ENCODE measurements at regions not wholly inside any gene's neighbourhood (a gene's known extent, or its start where the extent isn't known, plus 50 kb on each side); places are given as distances from the start of the nearest gene placed in this dataset.

GRCh38 chr22:48710410-48710809 is 1117.3 kb downstream of the BRD1 start (continued):
- TF ChIP-seq ZNF788 (CRISPR knock-in tag; IDR thresholded peaks at IDR 0.05; ENCODE audit: borderline replicate concordance) (no peak), MXD4 (CRISPR knock-in tag; IDR thresholded peaks at IDR 0.05) (no peak)

- no TSS peak for BruUV-seq (replicated peaks)
- no peaks in the 10 kb centered on the region for H3K9me3 ChIP-seq (ENCODE audit: low read length)
- H2AFZ ChIP-seq (ENCODE audit: low read length), result no peak overlapping the region
- TF ChIP-seq ZSCAN30 (CRISPR knock-in tag; IDR thresholded peaks at IDR 0.05) (no peak), ZFAT (CRISPR knock-in tag; conservative IDR thresholded peaks at IDR 0.05) (no peak), TSC22D2 (CRISPR knock-in tag; IDR thresholded peaks at IDR 0.05; ENCODE audit: borderline replicate concordance) (no peak), ATAD3A (CRISPR knock-in tag; IDR thresholded peaks at IDR 0.05) (no peak), TBX3 (IDR thresholded peaks at IDR 0.05; ENCODE audit: borderline replicate concordance) (no peak), BATF2 (CRISPR knock-in tag; IDR thresholded peaks at IDR 0.05) (no peak), ZNF549 (CRISPR knock-in tag; IDR thresholded peaks at IDR 0.05) (no peak), NKX3-1 (CRISPR knock-in tag; IDR thresholded peaks at IDR 0.05) (no peak), HDAC6 (IDR thresholded peaks at IDR 0.05; ENCODE audit: low read depth, low read length) (no peak), SIX4 (CRISPR knock-in tag; IDR thresholded peaks at IDR 0.05) (no peak), MEIS2 (CRISPR knock-in tag; IDR thresholded peaks at IDR 0.05) (no peak), DR1 (CRISPR knock-in tag; IDR thresholded peaks at IDR 0.05) (no peak), GZF1 (CRISPR knock-in tag; IDR thresholded peaks at IDR 0.05) (no peak), NR2F6 (IDR thresholded peaks at IDR 0.05) (no peak), NR2F6 (CRISPR knock-in tag; IDR thresholded peaks at IDR 0.05) (no peak)
- TF ChIP-seq, protein P1, sequence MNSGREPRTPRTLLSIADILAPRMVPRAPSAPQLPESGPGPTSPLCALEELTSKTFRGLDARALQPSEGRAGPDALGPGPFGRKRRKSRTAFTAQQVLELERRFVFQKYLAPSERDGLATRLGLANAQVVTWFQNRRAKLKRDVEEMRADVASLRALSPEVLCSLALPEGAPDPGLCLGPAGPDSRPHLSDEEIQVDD (CRISPR knock-in tag; IDR thresholded peaks at IDR 0.05; ENCODE audit: borderline replicate concordance), result no peak
- TF ChIP-seq, protein P2, sequence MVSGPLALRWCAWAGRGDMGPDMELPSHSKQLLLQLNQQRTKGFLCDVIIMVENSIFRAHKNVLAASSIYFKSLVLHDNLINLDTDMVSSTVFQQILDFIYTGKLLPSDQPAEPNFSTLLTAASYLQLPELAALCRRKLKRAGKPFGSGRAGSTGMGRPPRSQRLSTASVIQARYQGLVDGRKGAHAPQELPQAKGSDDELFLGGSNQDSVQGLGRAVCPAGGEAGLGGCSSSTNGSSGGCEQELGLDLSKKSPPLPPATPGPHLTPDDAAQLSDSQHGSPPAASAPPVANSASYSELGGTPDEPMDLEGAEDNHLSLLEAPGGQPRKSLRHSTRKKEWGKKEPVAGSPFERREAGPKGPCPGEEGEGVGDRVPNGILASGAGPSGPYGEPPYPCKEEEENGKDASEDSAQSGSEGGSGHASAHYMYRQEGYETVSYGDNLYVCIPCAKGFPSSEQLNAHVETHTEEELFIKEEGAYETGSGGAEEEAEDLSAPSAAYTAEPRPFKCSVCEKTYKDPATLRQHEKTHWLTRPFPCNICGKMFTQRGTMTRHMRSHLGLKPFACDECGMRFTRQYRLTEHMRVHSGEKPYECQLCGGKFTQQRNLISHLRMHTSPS (CRISPR knock-in tag; IDR thresholded peaks at IDR 0.05; ENCODE audit: low read depth), result no peak
- H3K36me3 ChIP-seq (replicated peaks in 1 of 2; ENCODE audit: control insufficient read depth in 1 of 2, insufficient read depth in 2 of 2, low read length in 2 of 2), result peaks cover 28 to 78% of the 10 kb centered on the region in 2 experiments
- peaks cover 3% of the 10 kb centered on the region; the same call in 1 of the 2 replicates for H4K20me1 ChIP-seq (ENCODE audit: insufficient read depth, low read length)
- no peak overlapping the region for H3K27ac ChIP-seq (ENCODE audit: extremely low read length, insufficient read depth, low read length)
- intact Hi-C loops (cut with micrococcal nuclease; ENCODE audit: unreplicated experiment), result loop anchor here (5.0 kb wide), 1 partner anchor 133 kb away; no protein-coding TSS in a partner anchor
- POLR2A ChIA-PET, result no interaction called here
- no peak for ATAC-seq
- H3K4me2 ChIP-seq (ENCODE audit: low read depth, low read length), result no peak overlapping the region
- no peak for FAIRE-seq
- in situ Hi-C loops (cut with HindIII; ENCODE audit: extremely low pct_ligation_motif_present, low pct_unique_long_range_greater_than_20kb), result no loop called here
- peaks cover 29% of the 10 kb centered on the region for H3K79me2 ChIP-seq (ENCODE audit: insufficient read depth, low read length)
- 95% methylated on average over 4 of the region's 8 CpGs for WGBS (ENCODE audit: low lambda C conversion rate)
- no peaks in the 10 kb centered on the region for H3K27me3 ChIP-seq (ENCODE audit: control insufficient read depth in 1 of 2, insufficient read depth in 2 of 2, low read length in 2 of 2)
- no peak overlapping the region for H3K4me3 ChIP-seq (replicated peaks in 1 of 3; ENCODE audit: insufficient read depth in 1 of 3, low read depth in 2 of 3, low read length in 3 of 3)
- peaks cover 20% of the 10 kb centered on the region for H3K4me1 ChIP-seq (ENCODE audit: insufficient read depth, low read length)
- DNase-seq (ENCODE audit: low spot score), result no peak
- H3K9ac ChIP-seq (ENCODE audit: insufficient read depth, low read depth, low read length), result no peak overlapping the region
- CTCF ChIA-PET (ENCODE audit: low intra/inter-chr PET ratio, low total read pairs), result no interaction called here
Measured at GRCh38 chr22:48709976-48710375, 1117.7 kb downstream of the BRD1 start.

Measured in HepG2 (cell line).